ENCODE measurements at regions not wholly inside any gene's neighbourhood (a gene's known extent, or its start where the extent isn't known, plus 50 kb on each side); places are given as distances from the start of the nearest gene placed in this dataset.

DNA sequence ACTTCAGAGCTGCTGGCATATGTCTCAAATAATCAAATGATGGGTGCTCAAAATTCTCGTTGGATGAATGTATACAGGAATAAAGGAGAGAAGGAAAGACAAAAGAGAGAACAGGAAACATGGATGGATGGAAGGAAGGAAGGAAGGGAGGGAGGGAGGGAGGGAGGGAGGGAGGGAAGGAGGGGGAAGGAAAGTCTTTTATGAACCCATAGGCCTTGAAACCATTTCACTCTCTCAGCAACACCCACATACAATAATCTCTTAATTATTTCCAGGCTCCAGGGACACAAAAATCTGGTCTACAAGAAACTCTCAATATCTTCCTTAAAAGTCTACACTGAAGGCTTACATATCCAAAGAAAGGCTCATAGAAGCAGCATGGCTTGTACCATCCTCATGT, 363.4 kb upstream of the TMPO start:
- TF ChIP-seq, protein P1, sequence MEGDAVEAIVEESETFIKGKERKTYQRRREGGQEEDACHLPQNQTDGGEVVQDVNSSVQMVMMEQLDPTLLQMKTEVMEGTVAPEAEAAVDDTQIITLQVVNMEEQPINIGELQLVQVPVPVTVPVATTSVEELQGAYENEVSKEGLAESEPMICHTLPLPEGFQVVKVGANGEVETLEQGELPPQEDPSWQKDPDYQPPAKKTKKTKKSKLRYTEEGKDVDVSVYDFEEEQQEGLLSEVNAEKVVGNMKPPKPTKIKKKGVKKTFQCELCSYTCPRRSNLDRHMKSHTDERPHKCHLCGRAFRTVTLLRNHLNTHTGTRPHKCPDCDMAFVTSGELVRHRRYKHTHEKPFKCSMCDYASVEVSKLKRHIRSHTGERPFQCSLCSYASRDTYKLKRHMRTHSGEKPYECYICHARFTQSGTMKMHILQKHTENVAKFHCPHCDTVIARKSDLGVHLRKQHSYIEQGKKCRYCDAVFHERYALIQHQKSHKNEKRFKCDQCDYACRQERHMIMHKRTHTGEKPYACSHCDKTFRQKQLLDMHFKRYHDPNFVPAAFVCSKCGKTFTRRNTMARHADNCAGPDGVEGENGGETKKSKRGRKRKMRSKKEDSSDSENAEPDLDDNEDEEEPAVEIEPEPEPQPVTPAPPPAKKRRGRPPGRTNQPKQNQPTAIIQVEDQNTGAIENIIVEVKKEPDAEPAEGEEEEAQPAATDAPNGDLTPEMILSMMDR (optimal IDR thresholded peaks at IDR 0.05 in 1 of 3, IDR thresholded peaks at IDR 0.05 in 1 of 3, conservative IDR thresholded peaks at IDR 0.05 in 1 of 3; ENCODE audit: extremely low read depth in 1 of 3, insufficient read depth in 2 of 3, low read length in 3 of 3) = no peak
- no peak for TF ChIP-seq EZH2 (IDR thresholded peaks at IDR 0.05; ENCODE audit: low read length)

All from keratinocyte (primary cell).